ENCODE measurements at regions not wholly inside any gene's neighbourhood (a gene's known extent, or its start where the extent isn't known, plus 50 kb on each side); places are given as distances from the start of the nearest gene placed in this dataset.

DNA sequence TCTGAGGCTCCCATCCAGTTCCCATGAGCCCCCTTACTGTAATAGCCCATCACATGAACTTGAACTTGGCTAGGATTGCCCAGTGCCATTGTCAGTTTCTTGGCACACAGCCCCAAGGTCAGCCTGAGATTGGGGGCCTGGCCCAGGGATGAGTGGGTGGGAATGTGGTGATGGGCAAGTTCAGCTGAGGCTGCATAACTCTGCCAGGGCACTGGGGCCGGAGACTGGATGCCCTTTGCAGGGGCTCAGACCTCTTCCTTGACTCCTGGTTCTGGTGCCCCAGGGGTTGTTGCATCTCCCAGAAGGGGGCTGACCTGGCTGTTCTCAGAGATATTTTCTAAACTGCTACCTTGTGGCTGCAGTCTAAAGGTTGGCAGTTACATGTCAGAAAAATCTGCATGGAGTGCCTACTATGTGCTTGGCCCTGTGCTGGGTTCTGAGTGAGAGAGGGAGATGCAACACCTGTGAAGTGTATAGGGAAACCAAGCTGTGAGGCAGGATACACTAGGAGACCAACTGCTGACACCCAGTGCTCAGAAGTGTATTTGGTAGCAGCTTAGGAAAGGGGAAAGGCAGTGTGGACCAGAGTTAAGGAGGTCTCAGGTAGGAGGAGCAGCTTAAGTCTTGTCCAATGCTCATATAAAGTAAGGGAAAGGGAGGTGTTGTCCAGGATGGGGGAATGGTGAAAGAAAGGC lies 74.8 kb upstream of the PRR23C start:
- POLR2A ChIA-PET (ENCODE audit: unreplicated experiment): no interaction called here
- dilution Hi-C loops (cut with HindIII; ENCODE audit: low sequenced_read_pairs, unreplicated experiment) (no loop called here), in situ Hi-C loops (cut with MboI; ENCODE audit: low sequenced_read_pairs) (loop anchor here (10.0 kb wide), 2 partner anchors 185 to 195 kb away; no protein-coding TSS in a partner anchor), intact Hi-C loops (cut with micrococcal nuclease) (no loop called here)
- DNase-seq (no peak), ATAC-seq (ENCODE audit: low read depth) (no peak)
- H3K4ac ChIP-seq (ENCODE audit: low read depth, low read length): no peak overlapping the region
- no peak overlapping the region; the same call in 1 of the 2 replicates for H4K5ac ChIP-seq (ENCODE audit: low read depth, low read length)
- peak overlapping the region; percentile 86 for H2AK9ac ChIP-seq (replicated peaks; ENCODE audit: low read depth, low read length, poor library complexity)
- peak overlapping the region; percentile 46; the same call in 1 of the 3 replicates for H2BK15ac ChIP-seq (ENCODE audit: low read depth, low read length)
- H3K79me1 ChIP-seq (ENCODE audit: low read depth in 1 of 2, low read length in 2 of 2): no peaks in the 10 kb centered on the region
- peaks cover 31% of the 10 kb centered on the region for H3K4me1 ChIP-seq (ENCODE audit: control insufficient read depth, insufficient read depth, low read length)
- no peaks in the 10 kb centered on the region for H4K20me1 ChIP-seq (ENCODE audit: insufficient read depth, low read length)
- H3K9me1 ChIP-seq (ENCODE audit: insufficient read depth, low read length): peaks cover 47% of the 10 kb centered on the region
- peak overlapping the region in 1 of 2 experiments; percentile 67; a peak in 2 of 4 replicates for H4K8ac ChIP-seq (ENCODE audit: low read depth in 2 of 2, low read length in 2 of 2)
- peak overlapping the region; percentile 11 for H2BK20ac ChIP-seq (ENCODE audit: low read depth, low read length)
- H3K27ac ChIP-seq (ENCODE audit: insufficient read depth, low read length): no peak overlapping the region
- H3K56ac ChIP-seq (ENCODE audit: extremely low read depth, insufficient read depth, low read length): no peak overlapping the region
- no TSS peak for BruUV-seq (replicated peaks)
- no CpG with 5 or more reads among the region's 1 CpG for WGBS, 2 experiments (ENCODE audit: extremely low coverage in 2 of 2, insufficient read length in 1 of 2)
- H3K14ac ChIP-seq (replicated peaks; ENCODE audit: low read depth, low read length): peak overlapping the region; percentile 12; the same call in 1 of the 2 replicates
- peak overlapping the region; percentile 48; the same call in 1 of the 2 replicates for H2AK5ac ChIP-seq (ENCODE audit: low read depth, low read length)
- H3K27me3 ChIP-seq (ENCODE audit: control insufficient read depth, insufficient read depth, low read length): no peaks in the 10 kb centered on the region; the same call in 1 of the 2 replicates
- peak overlapping the region; percentile 9; the same call in 1 of the 2 replicates for H3K18ac ChIP-seq (ENCODE audit: low read depth, low read length)
- peak overlapping the region; percentile 12 for H2BK5ac ChIP-seq (ENCODE audit: low read depth, low read length, poor library complexity, severe bottlenecking)
- no peaks in the 10 kb centered on the region for H3K9me3 ChIP-seq (ENCODE audit: control insufficient read depth, insufficient read depth, low read length)
- no peaks in the 10 kb centered on the region for H3K36me3 ChIP-seq (ENCODE audit: control insufficient read depth, insufficient read depth, low read length)
- no peak overlapping the region for H3K4me3 ChIP-seq (ENCODE audit: insufficient read depth, low read depth, low read length)
- CTCF ChIA-PET: interaction anchor here (2.7 kb wide), 1 partner anchor 7 kb away, joined by 11 read pairs; no protein-coding TSS in a partner anchor
- H2AFZ ChIP-seq (replicated peaks; ENCODE audit: low read length, poor library complexity): peak overlapping the region; percentile 9
- no peak overlapping the region for H3K23ac ChIP-seq (ENCODE audit: low read depth, low read length)
- H3K4me2 ChIP-seq (ENCODE audit: low read depth, low read length): no peak overlapping the region
- H4K91ac ChIP-seq (ENCODE audit: insufficient read depth, low read depth, low read length): peak overlapping the region; percentile 64; the same call in 1 of the 2 replicates
- H3K9ac ChIP-seq (ENCODE audit: low read depth, low read length): no peak overlapping the region
- H2BK120ac ChIP-seq (ENCODE audit: low read depth, low read length): peak overlapping the region; percentile 33; the same call in 1 of the 2 replicates
- TF ChIP-seq RCOR1 (IDR thresholded peaks at IDR 0.05; ENCODE audit: insufficient replicate concordance, low read length) (no peak), RFX5 (IDR thresholded peaks at IDR 0.05; ENCODE audit: low read depth, low read length) (no peak), MAFK (IDR thresholded peaks at IDR 0.05; ENCODE audit: low read depth, low read length) (no peak), FOS (IDR thresholded peaks at IDR 0.05; ENCODE audit: low read depth, low read length) (no peak), CHD1 (IDR thresholded peaks at IDR 0.05; ENCODE audit: low read depth, low read length) (no peak), SMC3 (IDR thresholded peaks at IDR 0.05; ENCODE audit: low read depth, low read length) (no peak), MAZ (IDR thresholded peaks at IDR 0.05; ENCODE audit: borderline replicate concordance, low read depth, low read length) (no peak), POLR2A (IDR thresholded peaks at IDR 0.05; ENCODE audit: low read depth, low read length) (no peak), RAD21 (IDR thresholded peaks at IDR 0.05; ENCODE audit: low read length) (no peak), BHLHE40 (IDR thresholded peaks at IDR 0.05; ENCODE audit: low read depth, low read length) (no peak), NFE2L2 (IDR thresholded peaks at IDR 0.05; ENCODE audit: low read depth, low read length) (no peak), CEBPB (IDR thresholded peaks at IDR 0.05; ENCODE audit: low read depth, low read length) (no peak)
- TF ChIP-seq, protein P1, sequence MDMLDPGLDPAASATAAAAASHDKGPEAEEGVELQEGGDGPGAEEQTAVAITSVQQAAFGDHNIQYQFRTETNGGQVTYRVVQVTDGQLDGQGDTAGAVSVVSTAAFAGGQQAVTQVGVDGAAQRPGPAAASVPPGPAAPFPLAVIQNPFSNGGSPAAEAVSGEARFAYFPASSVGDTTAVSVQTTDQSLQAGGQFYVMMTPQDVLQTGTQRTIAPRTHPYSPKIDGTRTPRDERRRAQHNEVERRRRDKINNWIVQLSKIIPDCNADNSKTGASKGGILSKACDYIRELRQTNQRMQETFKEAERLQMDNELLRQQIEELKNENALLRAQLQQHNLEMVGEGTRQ (IDR thresholded peaks at IDR 0.05; ENCODE audit: low read depth, low read length): no peak
- TF ChIP-seq, protein P2, sequence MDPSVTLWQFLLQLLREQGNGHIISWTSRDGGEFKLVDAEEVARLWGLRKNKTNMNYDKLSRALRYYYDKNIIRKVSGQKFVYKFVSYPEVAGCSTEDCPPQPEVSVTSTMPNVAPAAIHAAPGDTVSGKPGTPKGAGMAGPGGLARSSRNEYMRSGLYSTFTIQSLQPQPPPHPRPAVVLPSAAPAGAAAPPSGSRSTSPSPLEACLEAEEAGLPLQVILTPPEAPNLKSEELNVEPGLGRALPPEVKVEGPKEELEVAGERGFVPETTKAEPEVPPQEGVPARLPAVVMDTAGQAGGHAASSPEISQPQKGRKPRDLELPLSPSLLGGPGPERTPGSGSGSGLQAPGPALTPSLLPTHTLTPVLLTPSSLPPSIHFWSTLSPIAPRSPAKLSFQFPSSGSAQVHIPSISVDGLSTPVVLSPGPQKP (IDR thresholded peaks at IDR 0.05; ENCODE audit: borderline replicate concordance, low read depth, low read length): no peak
- TF ChIP-seq, protein P3, sequence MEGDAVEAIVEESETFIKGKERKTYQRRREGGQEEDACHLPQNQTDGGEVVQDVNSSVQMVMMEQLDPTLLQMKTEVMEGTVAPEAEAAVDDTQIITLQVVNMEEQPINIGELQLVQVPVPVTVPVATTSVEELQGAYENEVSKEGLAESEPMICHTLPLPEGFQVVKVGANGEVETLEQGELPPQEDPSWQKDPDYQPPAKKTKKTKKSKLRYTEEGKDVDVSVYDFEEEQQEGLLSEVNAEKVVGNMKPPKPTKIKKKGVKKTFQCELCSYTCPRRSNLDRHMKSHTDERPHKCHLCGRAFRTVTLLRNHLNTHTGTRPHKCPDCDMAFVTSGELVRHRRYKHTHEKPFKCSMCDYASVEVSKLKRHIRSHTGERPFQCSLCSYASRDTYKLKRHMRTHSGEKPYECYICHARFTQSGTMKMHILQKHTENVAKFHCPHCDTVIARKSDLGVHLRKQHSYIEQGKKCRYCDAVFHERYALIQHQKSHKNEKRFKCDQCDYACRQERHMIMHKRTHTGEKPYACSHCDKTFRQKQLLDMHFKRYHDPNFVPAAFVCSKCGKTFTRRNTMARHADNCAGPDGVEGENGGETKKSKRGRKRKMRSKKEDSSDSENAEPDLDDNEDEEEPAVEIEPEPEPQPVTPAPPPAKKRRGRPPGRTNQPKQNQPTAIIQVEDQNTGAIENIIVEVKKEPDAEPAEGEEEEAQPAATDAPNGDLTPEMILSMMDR (conservative IDR thresholded peaks at IDR 0.05; ENCODE audit: low read depth, low read length): no peak

Measured in IMR-90 (cell line).